NCI-H146 (cell line): ENCODE measurements at regions not wholly inside any gene's neighbourhood (a gene's known extent, or its start where the extent isn't known, plus 50 kb on each side); places are given as distances from the start of the nearest gene placed in this dataset.

Source experiments
- DNase-seq: peaks from one replicate; lab custom pipeline; 2025; lab: John Stamatoyannopoulos, UW

DNA sequence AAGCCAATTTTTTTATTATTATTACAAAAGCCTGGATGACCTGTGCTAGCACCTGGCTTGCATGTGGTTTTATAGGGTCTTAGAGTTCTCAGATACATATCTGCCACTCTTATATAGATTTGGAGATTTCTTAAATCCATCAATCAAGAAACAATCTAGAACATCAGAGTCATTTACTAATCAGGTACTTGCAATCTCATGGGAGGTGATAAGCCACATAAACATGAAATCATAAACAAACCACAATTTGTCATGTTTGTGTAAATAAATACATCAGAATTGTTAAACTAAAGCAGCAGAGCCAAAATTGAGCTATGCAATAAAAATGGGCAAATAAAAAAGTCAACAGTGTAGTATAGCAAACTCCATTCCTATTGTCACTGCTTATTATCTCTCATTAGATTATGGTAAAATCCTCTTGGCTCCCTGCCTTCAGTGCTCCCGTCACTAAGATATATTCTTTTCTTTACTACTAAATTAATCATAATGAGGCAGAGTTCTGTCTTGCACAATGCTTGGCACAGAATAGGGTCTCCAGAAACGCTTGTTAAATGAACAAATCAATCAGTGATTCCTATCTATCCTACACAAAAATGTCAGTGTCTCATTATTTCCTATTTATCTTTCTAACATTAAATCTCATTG lies 108.7 kb upstream of the TTC29 start:
- no peak for DNase-seq

DNA sequence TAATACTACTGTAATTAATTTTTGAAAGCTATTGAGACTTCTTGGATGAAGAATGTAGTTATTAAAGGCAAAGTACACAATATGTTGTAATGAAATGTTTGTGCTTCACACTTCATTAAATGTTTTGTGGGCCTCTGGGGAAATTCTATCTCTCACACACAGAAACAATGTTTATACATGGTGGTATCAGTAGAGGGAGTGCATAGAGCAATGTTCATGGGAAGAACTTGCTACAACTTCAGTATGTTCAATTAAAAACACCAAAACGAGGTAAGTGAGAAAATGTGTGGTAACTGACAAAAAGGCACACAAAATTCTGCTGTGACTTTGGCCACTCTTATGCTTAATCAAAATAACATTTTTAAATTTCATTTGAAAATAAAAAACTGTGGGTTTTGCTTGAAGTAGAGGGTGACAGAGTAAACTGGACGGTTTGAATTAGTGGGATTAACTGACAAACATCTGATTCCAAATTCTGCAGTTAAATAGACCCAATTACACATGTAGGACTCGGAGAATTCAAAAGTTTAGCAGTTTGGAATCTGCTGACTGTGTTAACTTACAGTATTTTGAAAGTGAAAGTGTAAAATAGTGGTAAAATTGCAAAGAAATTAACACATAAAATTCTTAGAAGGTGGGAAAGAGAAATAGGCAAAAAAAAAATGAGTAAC lies 111.4 kb upstream of the TTC29 start:
- DNase-seq: no peak

DNA sequence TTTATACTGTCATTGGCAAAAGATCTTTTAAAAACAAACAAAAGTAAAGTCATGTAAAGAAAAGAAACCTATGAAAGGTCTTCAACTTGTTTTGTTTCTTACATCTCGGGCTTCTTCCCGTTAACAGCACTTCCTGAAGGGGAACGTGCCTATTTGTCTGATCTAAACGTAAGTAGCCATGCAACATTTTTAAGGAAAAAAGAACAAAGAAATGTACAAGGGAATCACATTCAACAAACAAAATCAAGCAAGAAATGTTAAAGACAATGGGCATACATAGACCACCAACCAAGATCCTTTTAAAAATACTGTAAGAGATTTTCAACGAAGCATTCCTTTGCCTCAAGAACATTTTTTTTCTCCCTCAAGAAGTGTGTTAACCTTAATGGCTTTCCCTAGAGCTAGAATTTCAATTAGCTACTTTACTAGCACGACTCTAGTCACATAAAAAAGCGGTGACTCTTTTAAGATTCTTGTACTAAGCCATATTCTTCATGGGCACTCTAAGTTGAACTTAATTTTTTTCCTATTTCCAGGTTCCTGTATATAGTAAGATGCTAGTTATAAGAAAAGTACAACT lies 112.0 kb upstream of the TTC29 start:
- no peak for DNase-seq

DNA sequence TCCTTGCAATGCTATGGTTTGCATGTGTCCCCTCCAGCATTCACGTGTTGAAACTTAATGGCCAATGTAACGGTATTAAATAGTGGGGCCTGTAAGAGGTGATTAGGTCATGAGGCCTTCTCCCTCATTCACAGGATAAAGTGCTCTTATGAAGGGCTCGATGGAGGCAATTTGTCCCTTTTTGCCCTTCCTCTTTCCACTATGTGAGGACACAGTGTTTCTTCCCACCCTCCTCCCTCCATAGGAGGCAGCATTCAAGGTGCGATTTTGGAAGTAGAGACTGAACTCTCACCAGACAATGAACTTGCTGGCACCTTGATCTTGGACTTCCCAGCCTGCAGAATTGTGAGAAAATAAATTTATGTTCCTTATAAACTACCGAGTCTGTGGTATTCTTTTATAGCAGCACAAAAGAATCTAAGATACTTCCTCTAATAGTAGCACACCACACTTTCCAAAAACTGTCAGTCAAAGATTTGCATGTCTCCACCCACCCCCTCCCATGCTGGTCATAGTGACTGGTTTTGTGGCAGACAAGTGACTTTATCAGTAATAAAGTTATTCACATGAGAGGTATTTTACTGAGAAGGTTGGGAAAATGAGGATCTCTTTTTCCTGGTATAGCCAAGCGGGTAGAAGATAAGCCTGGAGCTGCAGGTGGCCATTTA lies 113.5 kb upstream of the TTC29 start:
- DNase-seq: no peak

DNA sequence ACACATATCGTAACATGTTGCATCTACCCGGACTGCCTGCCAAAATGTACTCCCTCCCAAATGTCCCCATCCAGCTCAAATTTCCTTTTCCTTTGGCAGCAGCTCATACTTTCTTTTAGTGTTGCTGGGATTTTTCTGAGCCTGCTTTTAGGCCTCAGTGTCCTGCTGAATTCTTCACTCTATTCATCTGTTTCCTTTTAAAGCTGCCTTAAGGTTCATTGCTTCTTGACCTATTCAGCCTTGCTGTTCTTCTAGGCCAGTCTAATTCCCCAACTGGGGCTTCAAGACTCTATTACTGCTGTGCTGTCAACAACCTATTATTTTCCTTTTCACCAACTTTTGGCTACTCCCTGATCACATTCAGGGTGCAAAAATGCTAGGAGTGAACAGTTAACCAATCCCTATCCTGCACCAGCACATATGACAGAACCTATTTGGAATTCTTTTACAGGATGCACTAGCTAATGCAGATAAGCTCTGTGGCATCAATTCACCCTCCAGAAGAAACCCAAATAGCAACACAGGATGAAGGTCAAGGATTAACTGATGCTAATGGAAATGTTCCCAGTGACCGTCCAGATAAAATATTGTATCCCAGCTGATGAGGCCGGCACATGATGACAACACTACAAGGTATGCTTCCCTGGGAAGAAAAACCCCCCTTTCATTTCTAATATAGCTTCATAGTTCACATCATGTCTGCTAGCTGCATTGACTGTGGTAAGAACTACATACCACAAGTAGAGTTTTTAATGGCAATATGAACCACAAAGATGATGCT lies 114.7 kb upstream of the TTC29 start:
- DNase-seq: no peak

DNA sequence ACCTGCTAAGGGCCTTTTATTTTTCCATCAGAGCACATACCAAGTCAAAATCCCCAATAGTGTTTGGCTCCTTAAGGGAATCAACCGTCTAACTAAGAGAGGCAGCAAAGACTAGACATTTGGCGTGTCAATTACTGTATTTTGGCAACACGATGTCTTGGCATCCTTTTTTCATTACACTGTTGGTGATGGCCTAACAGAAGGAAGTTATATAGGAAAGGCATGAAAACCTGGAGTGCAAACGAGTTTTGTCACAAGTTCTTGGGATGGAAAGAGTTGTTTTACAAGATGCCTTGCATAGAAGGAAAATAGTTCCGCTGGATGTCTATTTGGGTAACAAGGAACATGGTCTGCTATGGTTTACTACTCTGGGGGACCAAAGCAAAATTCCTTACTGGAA lies 119.2 kb upstream of the TTC29 start:
- no peak for DNase-seq

DNA sequence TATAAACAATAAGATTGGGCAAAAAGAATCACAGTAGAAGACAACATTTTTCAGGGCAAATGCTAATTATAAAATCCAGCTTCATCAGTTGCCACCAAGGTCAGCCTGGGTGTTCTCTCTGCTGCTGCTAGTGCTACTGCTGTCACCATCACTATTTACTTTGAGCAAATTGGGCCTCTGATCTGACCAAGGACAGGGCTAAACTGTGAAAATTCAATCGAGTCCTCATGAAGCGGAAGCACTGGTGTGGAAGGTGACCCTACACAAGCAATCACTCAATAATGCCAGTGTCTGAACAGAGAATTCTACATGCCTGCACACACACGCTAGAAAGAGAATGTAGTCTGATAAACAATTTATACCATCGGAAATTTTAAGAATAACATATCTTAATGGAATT lies 122.9 kb upstream of the TTC29 start:
- no peak for DNase-seq

DNA sequence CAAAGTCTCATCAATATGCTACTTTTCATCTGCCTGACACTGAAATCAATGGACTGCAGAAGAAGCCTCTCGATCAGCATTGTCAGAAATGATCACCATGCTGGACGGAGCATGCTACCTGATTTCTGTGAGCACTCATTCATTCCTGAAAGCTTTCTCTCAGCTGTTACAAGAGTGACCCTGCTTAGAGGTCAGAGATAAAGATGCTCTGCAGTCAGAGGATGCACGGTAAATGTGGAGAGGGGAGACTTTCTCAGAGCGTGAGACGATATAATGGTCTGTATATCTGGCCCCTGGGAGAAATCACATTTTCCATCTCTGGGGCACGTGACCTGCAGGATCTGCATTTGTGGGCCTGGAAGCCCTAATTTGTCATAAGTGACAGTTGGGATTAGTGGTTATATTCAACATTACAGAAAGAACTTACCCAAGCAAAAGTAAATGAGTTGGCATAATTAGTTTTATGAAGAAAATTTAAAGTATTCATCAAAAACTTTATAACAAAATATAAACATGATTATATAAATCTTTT lies 125.6 kb upstream of the TTC29 start:
- no peak for DNase-seq

DNA sequence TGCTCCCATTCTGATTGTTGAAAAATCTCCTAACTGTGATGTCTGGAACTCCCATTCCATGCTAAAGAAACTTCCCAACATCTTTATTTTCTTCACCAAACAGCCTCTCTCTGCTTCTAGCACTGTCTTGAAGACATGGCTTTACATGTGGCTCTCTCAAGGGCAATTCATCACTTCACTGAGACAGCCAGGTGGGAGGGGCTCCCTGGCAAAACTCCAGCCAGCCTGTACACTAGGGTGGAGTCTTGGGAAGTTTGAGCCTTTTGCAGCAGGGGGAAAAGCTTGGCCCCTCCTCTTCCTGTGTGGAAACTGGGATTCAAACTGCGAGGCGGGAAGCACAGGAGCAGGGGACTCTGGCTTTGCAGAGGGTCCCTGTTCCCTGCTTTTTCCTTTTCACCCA lies 130.5 kb upstream of the TTC29 start:
- DNase-seq: no peak

DNA sequence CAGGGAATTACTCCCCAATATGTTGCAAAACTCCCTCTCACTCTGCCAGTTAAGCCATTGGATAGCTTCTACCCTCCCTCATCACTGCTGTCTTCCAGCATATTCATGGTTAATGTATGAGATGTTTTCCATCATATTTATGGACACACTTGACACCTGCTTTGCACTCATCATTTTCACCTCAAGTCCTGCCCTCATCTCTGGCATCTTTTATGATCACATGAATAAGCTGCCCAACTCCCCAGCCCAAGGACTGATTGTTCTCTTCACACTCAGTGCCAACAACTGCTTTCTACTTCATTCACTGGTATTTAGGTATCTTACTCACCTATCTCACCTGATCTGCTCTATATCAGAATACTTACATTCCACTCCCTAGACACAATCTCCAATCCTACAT lies 131.1 kb upstream of the TTC29 start:
- DNase-seq: no peak

DNA sequence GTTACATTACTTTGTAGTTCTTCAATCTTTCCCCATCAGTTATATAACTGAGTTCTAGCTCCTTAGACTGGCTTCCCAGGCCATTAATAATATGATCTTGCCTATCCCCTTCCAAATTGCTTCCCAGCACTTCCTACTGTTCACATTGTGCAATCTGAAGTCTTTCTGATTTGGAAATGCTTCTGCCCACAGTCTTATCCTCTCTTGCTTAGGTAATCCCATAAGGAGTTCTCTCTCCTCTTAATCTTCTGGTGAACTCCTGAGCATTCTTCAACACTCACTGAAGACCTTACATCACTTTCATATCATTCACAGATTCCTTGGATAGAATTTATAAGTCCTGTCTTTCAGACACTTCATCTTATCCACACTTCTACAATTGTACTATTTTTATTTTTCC lies 132.7 kb upstream of the TTC29 start:
- DNase-seq: no peak

DNA sequence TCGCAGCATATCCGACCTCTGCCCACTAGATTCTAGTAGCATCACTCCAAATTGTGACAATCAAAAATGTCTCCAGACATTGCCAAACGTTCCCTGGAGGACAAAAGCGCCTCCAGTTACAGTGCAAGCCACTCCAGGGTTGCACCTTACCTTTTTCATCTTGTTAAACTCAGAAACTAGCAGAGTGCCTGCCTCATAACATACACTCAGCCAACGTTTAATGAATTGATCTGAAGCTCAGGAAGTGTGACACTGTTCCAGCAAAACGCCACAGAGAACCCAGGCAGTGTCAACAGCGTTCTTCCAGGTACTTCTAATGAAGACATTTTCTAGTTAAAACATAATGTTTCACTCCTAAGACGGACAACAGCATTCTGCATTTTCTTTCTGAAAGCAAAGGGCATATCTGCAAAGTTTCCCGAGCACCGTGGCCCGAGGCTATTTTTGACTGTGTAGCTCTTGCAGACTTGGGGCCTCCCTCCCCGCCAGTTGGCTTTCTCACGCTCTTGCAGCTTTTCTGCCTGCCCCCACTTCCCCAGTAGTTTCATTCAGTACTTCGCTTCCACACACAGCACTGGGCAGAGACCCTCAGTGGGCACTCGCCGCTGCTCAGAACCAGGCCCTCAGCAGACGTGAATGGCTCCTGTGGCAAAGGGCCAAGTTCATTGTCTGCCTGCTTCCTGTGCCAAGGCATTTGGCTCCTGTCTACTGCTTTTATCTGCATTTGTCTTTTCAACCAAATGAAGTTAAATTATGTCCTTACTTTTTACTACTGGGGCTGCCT lies 133.4 kb upstream of the TTC29 start:
- DNase-seq: no peak

DNA sequence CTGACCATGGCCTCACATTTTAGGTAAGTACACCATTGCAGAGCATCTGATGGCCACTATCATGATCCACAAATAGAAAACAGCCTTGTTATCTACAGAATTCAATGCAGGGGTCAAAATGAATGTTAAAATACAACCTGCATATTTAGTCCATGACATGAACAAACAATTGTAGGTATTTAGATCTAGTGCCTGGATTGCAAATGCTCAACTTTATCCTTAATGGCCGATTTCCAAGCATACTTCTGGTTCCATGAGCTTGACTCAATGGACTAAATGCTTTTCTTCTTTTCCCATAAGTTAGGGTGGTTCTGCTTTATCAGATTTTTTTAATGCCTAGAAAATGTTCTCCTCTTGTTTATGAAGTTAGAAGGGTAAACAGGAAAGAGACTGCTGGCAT lies 139.2 kb upstream of the TTC29 start:
- DNase-seq: no peak

DNA sequence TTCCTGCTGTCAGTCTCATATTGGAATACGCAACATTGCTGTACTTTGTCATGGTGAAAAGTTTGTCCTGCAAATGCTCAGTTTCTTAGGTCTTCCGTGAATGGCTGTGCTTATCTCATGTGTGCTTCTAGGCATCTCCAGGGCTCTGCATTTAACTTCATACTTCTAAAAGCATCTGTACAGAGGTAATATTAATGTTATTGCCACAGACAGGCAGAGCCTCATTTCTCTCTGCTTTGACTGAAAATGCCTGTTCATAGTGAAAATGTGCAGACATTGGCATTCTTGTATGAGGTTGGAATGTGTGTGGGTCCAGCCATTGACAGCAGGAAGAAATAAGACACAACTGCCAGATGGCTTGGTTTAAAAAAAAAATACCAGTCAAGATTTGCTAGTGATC lies 140.1 kb upstream of the TTC29 start:
- DNase-seq: no peak

DNA sequence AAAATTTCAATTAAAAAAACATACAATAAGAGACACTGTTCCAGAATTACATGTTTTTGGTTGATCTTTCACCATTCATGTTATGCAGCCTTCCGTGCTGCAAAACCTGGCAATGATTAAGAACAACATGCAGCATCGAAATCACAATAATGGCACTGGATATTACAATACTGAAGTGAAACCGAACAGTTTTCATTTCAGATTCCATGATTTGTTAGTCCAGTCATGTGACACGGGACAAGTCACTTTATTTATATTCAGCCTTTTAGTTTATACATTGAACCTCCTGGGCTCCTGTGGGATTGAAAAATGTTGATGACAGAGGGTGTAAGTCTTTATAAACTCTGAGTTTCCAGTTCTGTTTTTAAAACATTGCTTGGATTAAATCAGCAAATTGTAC lies 142.5 kb upstream of the TTC29 start:
- no peak for DNase-seq

DNA sequence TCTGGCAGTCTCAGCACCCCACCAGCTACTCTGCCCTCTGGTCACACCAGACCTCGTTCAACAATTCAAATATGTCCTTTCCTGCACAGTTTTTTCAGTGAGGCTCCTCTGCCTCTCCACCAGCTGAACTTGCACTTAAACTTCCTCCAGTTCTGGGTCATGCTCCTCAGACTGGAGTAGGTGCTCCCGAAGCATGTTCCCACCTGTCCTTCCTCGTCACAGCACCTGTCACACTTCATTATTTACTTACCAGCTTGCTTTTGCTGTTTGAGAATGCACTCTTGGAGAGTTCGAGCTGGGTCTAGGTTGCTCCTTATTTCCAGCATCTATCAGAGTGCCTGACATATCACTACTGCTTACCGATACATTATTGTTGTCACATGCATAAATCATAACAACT lies 144.8 kb upstream of the TTC29 start:
- DNase-seq: no peak

DNA sequence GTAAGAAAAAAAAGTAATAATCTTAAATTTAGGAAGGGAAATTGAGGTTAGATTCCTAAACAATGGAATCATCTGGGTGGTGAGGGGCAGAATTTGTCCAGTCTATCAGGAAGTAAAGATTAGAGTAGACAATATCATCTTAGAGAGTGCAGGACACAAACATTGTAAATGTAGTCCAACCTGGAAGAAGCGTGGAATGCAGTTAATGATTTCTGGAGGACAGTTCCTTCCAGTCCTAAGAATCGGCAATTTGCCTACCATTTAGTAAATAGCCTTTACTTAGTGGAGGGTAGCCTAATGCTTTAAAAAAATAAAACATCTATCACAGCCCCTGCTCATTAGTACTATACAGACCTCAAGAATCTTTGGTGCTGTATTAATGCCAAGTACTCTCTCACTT lies 147.5 kb upstream of the TTC29 start:
- DNase-seq: no peak

DNA sequence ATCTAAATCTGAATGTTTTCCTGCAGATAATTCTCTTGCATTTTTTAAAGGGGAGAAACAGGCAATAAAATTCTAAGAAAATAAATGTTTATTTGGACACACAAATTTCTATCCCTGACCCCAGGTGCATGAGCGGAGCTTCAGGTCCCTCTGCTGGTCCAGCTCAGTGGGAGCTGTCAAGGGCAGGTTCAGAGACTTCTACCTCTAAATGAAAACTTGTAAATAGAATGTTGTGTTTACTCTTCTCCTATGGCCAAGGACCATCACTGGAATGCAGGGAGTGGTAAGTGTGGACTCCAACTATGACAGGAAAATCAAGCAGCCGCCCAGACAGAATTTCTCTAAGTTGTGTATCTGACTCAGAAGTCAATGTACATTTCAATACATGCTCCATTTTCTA lies 148.6 kb upstream of the TTC29 start:
- DNase-seq: no peak

DNA sequence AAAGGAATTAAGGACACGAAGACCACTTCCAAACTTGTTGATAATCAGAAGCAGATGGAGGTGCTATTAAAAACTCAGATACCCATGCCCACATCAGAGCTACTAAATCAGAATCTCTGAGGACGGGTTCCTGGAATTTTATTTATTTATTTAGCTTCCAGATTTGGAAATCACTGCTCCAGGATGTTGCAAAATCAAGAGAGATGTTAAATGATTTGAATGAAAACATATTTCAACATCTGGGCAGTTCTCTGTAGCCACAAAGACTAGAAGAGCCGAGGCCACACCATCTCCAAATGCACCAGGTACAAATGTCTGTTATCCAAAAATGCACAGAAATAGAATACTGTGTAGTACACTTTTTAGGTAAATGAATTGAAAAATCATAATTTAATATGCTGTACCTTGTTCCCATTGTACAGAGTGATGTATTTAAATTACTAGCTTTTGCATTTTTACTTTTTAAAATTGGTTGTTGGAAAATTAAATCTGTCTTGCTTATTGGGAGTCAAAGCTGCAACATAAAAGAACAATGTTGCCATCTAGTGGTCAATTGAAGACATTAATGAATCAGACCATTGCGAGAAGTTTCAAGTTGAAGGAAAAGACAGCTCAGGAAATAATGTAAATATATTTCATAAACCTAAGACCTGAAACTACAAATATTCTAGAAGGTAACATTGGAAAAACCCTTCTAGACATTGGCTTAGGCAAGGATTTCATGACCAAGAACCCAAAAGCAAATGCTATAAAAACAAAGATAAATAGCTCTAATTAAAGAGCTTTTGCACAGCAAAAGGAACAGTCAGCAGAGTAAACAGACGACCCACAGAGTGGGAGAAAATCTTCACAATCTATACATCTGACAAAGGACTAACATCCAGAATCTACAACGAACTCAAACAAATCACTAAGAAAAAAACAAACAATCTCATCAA lies 151.3 kb upstream of the TTC29 start:
- no peak for DNase-seq

DNA sequence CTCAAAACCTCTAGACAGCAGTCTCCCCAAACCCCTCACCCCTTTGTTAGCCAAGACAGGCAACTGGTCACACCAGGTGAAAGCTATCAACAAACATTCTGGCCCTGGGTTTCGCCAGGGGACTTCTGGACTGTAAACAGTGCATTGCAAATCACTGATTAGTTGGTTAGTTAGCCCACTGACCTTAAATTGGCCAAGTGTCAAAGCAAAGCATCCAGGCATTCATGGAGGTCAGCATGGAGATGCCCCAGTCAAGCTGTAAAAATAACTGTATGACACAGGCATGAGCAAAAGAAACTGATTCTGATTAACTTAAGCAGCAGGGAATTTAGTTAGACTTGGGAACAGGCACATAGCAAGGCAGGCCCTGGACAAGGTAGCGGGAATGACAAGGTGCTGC lies 156.0 kb upstream of the TTC29 start:
- DNase-seq: no peak
